H1 (cell line): ENCODE measurements at regions not wholly inside any gene's neighbourhood (a gene's known extent, or its start where the extent isn't known, plus 50 kb on each side); places are given as distances from the start of the nearest gene placed in this dataset.

Source experiments
- CTCF ChIA-PET: fragments of 300-600 bp; sonication (Branson Sonifier 250); formaldehyde crosslinking; loops from one replicate; lab custom pipeline; 2021; ENCODE audit not compliant: partially characterized antibody; lab: Charles Lee
- POLR2A ChIA-PET: fragments of 300-600 bp; sonication (Branson Sonifier 250); formaldehyde crosslinking; loops from one replicate; lab custom pipeline; 2021; ENCODE audit warnings: inconsistent platforms; ENCODE audit not compliant: partially characterized antibody; lab: Charles Lee
- DNase-seq, 2 experiments: peaks; one replicate each; pipeline versions ENCODE4 v3.0.0 to v3.0.0-alpha.2; 2010 to 2022; ENCODE audit warnings: low spot score in 2 of 2, low read depth in 1 of 2, mixed read lengths in 1 of 2
- FAIRE-seq: peaks from 2 replicates; lab custom pipeline; 2011; peaks lifted over from hg19 to GRCh38; lab: Jason Lieb, UNC
- H2AFZ ChIP-seq: 2 replicates; pipeline ENCODE4 v1.8.1; 2012; ENCODE audit warnings: low read length, inconsistent platforms
- H2AK5ac ChIP-seq: 2 replicates; pipeline ENCODE4 v1.6.1; 2013; ENCODE audit warnings: low read depth, low read length
- H2BK120ac ChIP-seq: replicated peaks from 2 replicates; pipeline ENCODE3; 2013; ENCODE audit warnings: low read depth, low read length, inconsistent platforms
- H2BK12ac ChIP-seq: 2 replicates; pipeline ENCODE4 v1.6.1; 2013; ENCODE audit warnings: low read depth, low read length
- H2BK15ac ChIP-seq: 2 replicates; pipeline ENCODE4 v1.6.1; 2013; ENCODE audit warnings: low read length
- H2BK20ac ChIP-seq: 2 replicates; pipeline ENCODE4 v1.6.1; 2013; ENCODE audit warnings: low read length
- H2BK5ac ChIP-seq: 2 replicates; pipeline ENCODE4 v1.6.1; 2013; ENCODE audit warnings: low read depth, low read length
- H3K14ac ChIP-seq: 2 replicates; pipeline ENCODE4 v1.6.1; 2013; ENCODE audit warnings: inconsistent platforms; ENCODE audit not compliant: insufficient read length
- H3K18ac ChIP-seq: 2 replicates; pipeline ENCODE4 v1.6.1; 2013; ENCODE audit warnings: low read length; ENCODE audit errors: extremely low read depth
- H3K23ac ChIP-seq: 2 replicates; pipeline ENCODE4 v1.6.1; 2013; ENCODE audit warnings: inconsistent platforms; ENCODE audit not compliant: insufficient read length
- H3K23me2 ChIP-seq: 2 replicates; pipeline ENCODE4 v1.6.1; 2013; ENCODE audit warnings: low read depth, low read length
- H3K27ac ChIP-seq: 2 replicates; pipeline ENCODE4 v1.6.1; 2011; ENCODE audit warnings: low read depth, low read length, inconsistent platforms
- H3K27me3 ChIP-seq, 4 experiments: replicated peaks in 1 of 4; 1 replicate in 1 of 4; 2 replicates in 3 of 4; pipeline versions ENCODE4 v1.6.1 to v1.8.1; 2011 to 2013; ENCODE audit warnings: low read length in 3 of 4, mild to moderate bottlenecking in 3 of 4, inconsistent platforms in 2 of 4, mixed read lengths in 2 of 4, moderate library complexity in 1 of 4; ENCODE audit not compliant: control insufficient read depth in 3 of 4, insufficient read depth in 3 of 4; ENCODE audit errors: extremely low read depth in 1 of 4
- H3K36me3 ChIP-seq, 4 experiments: 2 replicates each; pipeline versions ENCODE4 v1.6.1 to v1.8.1; 2011 to 2013; ENCODE audit warnings: mild to moderate bottlenecking in 4 of 4, low read length in 3 of 4, moderate library complexity in 2 of 4, control low read depth in 1 of 4, inconsistent platforms in 1 of 4; ENCODE audit not compliant: insufficient read depth in 4 of 4, control insufficient read depth in 2 of 4
- H3K4ac ChIP-seq: replicated peaks from 2 replicates; pipeline ENCODE3; 2013; ENCODE audit warnings: low read length, low read depth, mixed read lengths, inconsistent platforms; ENCODE audit not compliant: insufficient read length
- H3K4me1 ChIP-seq, 4 experiments: replicated peaks in 1 of 4; 1 replicate in 1 of 4; 2 replicates in 3 of 4; pipeline versions ENCODE4 v1.6.1 to v1.8.1; 2011 to 2013; ENCODE audit warnings: low read length in 3 of 4, inconsistent platforms in 2 of 4, mixed read lengths in 1 of 4; ENCODE audit not compliant: insufficient read depth in 4 of 4, control insufficient read depth in 3 of 4
- H3K4me2 ChIP-seq, 2 experiments: 2 replicates each; pipeline versions ENCODE4 v1.6.1 to v1.8.1; 2011 to 2013; ENCODE audit warnings: low read depth in 2 of 2, low read length in 2 of 2, control low read depth in 1 of 2, inconsistent platforms in 1 of 2, mild to moderate bottlenecking in 1 of 2; ENCODE audit not compliant: insufficient read depth in 1 of 2
- H3K4me3 ChIP-seq, 4 experiments: fragments of 200-600, 300-600 bp in 1 of 4; sonication (generic), shearing (Covaris generic), sonication (Bioruptor Twin) in 1 of 4; 2 replicates each; pipeline versions ENCODE4 v1.5.1 to v1.8.1; 2011 to 2016; ENCODE audit warnings: low read length in 4 of 4, low read depth in 3 of 4, control low read depth in 2 of 4, inconsistent platforms in 2 of 4, mild to moderate bottlenecking in 2 of 4, mixed read lengths in 1 of 4, moderate library complexity in 1 of 4; ENCODE audit not compliant: insufficient read depth in 2 of 4; ENCODE audit errors: extremely low read depth in 1 of 4
- H3K56ac ChIP-seq: replicated peaks from 2 replicates; pipeline ENCODE3; 2013; ENCODE audit warnings: low read depth, mild to moderate bottlenecking, mixed read lengths, low read length, inconsistent platforms; ENCODE audit not compliant: insufficient read length
- H3K79me1 ChIP-seq: 2 replicates; pipeline ENCODE4 v1.6.1; 2013; ENCODE audit warnings: low read depth, low read length, control low read depth
- H3K79me2 ChIP-seq, 2 experiments: 2 replicates each; pipeline versions ENCODE4 v1.6.1 to v1.8.1; 2012 to 2013; ENCODE audit warnings: low read length in 2 of 2, mild to moderate bottlenecking in 2 of 2, inconsistent platforms in 1 of 2; ENCODE audit not compliant: insufficient read depth in 2 of 2, control insufficient read depth in 1 of 2
- H3K9ac ChIP-seq, 4 experiments: replicated peaks in 1 of 4; 1 replicate in 1 of 4; 2 replicates in 3 of 4; pipeline versions ENCODE4 v1.6.1 to v1.8.1; 2011 to 2013; ENCODE audit warnings: low read depth in 3 of 4, low read length in 3 of 4, control low read depth in 2 of 4, mild to moderate bottlenecking in 2 of 4, moderate library complexity in 2 of 4, inconsistent platforms in 1 of 4; ENCODE audit errors: extremely low read depth in 1 of 4
- H3K9me3 ChIP-seq, 2 experiments: 2 replicates each; pipeline versions ENCODE4 v1.6.1 to v1.8.1; 2012 to 2013; ENCODE audit warnings: mild to moderate bottlenecking in 2 of 2, moderate library complexity in 2 of 2, control low read depth in 1 of 2, inconsistent platforms in 1 of 2, low read depth in 1 of 2, low read length in 1 of 2, mixed read lengths in 1 of 2; ENCODE audit not compliant: insufficient read depth in 2 of 2
- H4K20me1 ChIP-seq, 2 experiments: replicated peaks in 1 of 2; 2 replicates each; pipeline versions ENCODE3 to v1.8.1; 2011 to 2013; ENCODE audit warnings: inconsistent platforms in 2 of 2, low read length in 2 of 2, mild to moderate bottlenecking in 1 of 2; ENCODE audit not compliant: insufficient read depth in 2 of 2, control insufficient read depth in 1 of 2
- H4K5ac ChIP-seq: 2 replicates; pipeline ENCODE4 v1.6.1; 2013; ENCODE audit warnings: low read length, low read depth, mixed read lengths, inconsistent platforms; ENCODE audit not compliant: insufficient read length
- H4K8ac ChIP-seq: 2 replicates; pipeline ENCODE4 v1.8.0; 2013; ENCODE audit warnings: mild to moderate bottlenecking, moderate library complexity, low read length, inconsistent platforms; ENCODE audit not compliant: insufficient read depth; ENCODE audit errors: extremely low read depth
- H4K91ac ChIP-seq: replicated peaks from 2 replicates; pipeline ENCODE3; 2013; ENCODE audit warnings: low read length, mixed read lengths, inconsistent platforms; ENCODE audit not compliant: insufficient read length
- JUND ChIP-seq: IDR thresholded peaks from 2 replicates; pipeline ENCODE4 v1.6.1; 2011; ENCODE audit warnings: mild to moderate bottlenecking, improper control_type of control experiment, low read length
- KDM5A ChIP-seq: fragments of 200-600 bp; IDR thresholded peaks from 2 replicates; pipeline ENCODE4 v1.7.1; 2012; ENCODE audit warnings: mild to moderate bottlenecking, low read length, inconsistent platforms, mixed read lengths
- TBP ChIP-seq: IDR thresholded peaks from 2 replicates; pipeline ENCODE4 v1.6.1; 2011; ENCODE audit warnings: low read depth, low read length, improper control_type of control experiment
- WGBS, 2 experiments: shearing (Covaris generic) in 1 of 2; methylation state at CpG; one replicate each; pipeline versions ENCODE4 v1.1.6 to v1.1.7; 2013 to 2015; ENCODE audit warnings: low lambda C conversion rate in 2 of 2, mixed read lengths in 2 of 2, inconsistent platforms in 1 of 2, low coverage in 1 of 2, missing lambda C conversion rate in 1 of 2; ENCODE audit not compliant: insufficient replicate concordance in 2 of 2, insufficient coverage in 1 of 2, insufficient read length in 1 of 2; ENCODE audit errors: extremely low coverage in 1 of 2, missing lambda C conversion rate in 1 of 2; 5-methylcytosine and 5-hydroxymethylcytosine counted together
- TF ChIP-seq, protein P1 (sequence below), 3 experiments: IDR thresholded peaks; 1 replicate in 2 of 3; 2 replicates in 1 of 3; pipeline versions ENCODE4 v1.5.1 to v1.6.1; 2011; ENCODE audit warnings: low read length in 3 of 3, mild to moderate bottlenecking in 3 of 3, inconsistent platforms in 2 of 3, low read depth in 1 of 3, moderate library complexity in 1 of 3; ENCODE audit not compliant: insufficient read depth in 1 of 3; ENCODE audit errors: control extremely low read depth in 1 of 3

DNA sequence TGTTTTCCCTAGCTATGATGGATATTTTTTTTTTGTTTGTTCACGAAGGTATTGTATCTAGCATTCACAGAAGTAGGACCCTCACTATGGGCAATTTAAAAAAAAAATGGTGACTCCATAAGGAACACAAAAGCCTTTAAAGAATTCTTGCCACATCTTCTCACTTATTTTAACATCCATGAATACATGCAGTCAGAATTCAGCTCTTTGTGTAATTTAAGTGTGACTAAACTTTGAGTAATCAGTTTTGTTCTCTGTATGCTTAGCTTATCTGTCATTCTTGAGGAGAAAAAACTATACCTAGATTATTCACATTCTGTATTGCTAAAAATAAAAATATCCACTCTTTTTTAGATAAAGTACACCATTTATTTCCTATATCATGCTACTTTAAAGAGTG, 313.2 kb upstream of the KCND2 start:
- Histone ChIP-seq H4K8ac (no peak overlapping the region), H3K27me3 (no peaks in the 10 kb centered on the region), H3K79me1 (no peaks in the 10 kb centered on the region), H3K23me2 (no peaks in the 10 kb centered on the region), H3K4me1 (no peaks in the 10 kb centered on the region), H3K23ac (no peak overlapping the region), H3K18ac (no peak overlapping the region), H2BK20ac (no peak overlapping the region), H3K36me3 (no peaks in the 10 kb centered on the region), H3K4me3 (no peak overlapping the region), H3K27ac (no peak overlapping the region), H2BK120ac (no peak overlapping the region), H3K4me2 (no peak overlapping the region), H2BK5ac (no peak overlapping the region), H4K91ac (no peak overlapping the region), H4K20me1 (no peaks in the 10 kb centered on the region), H2BK12ac (no peak overlapping the region), H3K4ac (no peak overlapping the region), H3K9me3 (no peaks in the 10 kb centered on the region), H3K79me2 (no peaks in the 10 kb centered on the region), H3K14ac (no peak overlapping the region), H3K9ac (no peak overlapping the region), H3K56ac (no peak overlapping the region), H2AK5ac (no peak overlapping the region), H2AFZ (no peak overlapping the region), H4K5ac (no peak overlapping the region), H2BK15ac (no peak overlapping the region)
- TF ChIP-seq KDM5A (no peak), JUND (no peak), TBP (no peak)
- TF ChIP-seq, protein P1, sequence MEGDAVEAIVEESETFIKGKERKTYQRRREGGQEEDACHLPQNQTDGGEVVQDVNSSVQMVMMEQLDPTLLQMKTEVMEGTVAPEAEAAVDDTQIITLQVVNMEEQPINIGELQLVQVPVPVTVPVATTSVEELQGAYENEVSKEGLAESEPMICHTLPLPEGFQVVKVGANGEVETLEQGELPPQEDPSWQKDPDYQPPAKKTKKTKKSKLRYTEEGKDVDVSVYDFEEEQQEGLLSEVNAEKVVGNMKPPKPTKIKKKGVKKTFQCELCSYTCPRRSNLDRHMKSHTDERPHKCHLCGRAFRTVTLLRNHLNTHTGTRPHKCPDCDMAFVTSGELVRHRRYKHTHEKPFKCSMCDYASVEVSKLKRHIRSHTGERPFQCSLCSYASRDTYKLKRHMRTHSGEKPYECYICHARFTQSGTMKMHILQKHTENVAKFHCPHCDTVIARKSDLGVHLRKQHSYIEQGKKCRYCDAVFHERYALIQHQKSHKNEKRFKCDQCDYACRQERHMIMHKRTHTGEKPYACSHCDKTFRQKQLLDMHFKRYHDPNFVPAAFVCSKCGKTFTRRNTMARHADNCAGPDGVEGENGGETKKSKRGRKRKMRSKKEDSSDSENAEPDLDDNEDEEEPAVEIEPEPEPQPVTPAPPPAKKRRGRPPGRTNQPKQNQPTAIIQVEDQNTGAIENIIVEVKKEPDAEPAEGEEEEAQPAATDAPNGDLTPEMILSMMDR (IDR thresholded peaks at IDR 0.05; ENCODE audit: control extremely low read depth in 1 of 3, insufficient read depth in 1 of 3, low read depth in 1 of 3, low read length in 3 of 3), result no peak
- FAIRE-seq (no peak), DNase-seq (no peak)
- WGBS, 2 experiments, result 94% methylated on average over 1 of the region's 1 CpG; no CpG with 5 or more reads in 1 of the 2 experiments
- ChIA-PET CTCF (no interaction called here), POLR2A (interaction anchor here (0.7 kb wide), 1 partner anchor 635 kb away, joined by 5 read pairs; no protein-coding TSS in a partner anchor)
